ENCODE measurements at regions not wholly inside any gene's neighbourhood (a gene's known extent, or its start where the extent isn't known, plus 50 kb on each side); places are given as distances from the start of the nearest gene placed in this dataset.

- DNase-seq (ENCODE audit: low read depth): no peak
- H3K4me3 ChIP-seq (ENCODE audit: control insufficient read depth, low read depth, low read length): no peak overlapping the region
- TF ChIP-seq CTCF (IDR thresholded peaks at IDR 0.05; ENCODE audit: control insufficient read depth, insufficient read depth, low read depth, low read length, missing control alignments): no peak
Measured at GRCh38 chr9:20220286-20220685, 402.0 kb downstream of the MLLT3 start.

- DNase-seq (ENCODE audit: low read depth): no peak
- TF ChIP-seq CTCF (IDR thresholded peaks at IDR 0.05; ENCODE audit: control insufficient read depth, insufficient read depth, low read depth, low read length, missing control alignments): no peak
- H3K4me3 ChIP-seq (ENCODE audit: control insufficient read depth, low read depth, low read length): no peak overlapping the region
Measured at GRCh38 chr9:20219437-20219836, 402.9 kb downstream of the MLLT3 start.

- TF ChIP-seq CTCF (IDR thresholded peaks at IDR 0.05; ENCODE audit: control insufficient read depth, insufficient read depth, low read depth, low read length, missing control alignments): no peak
- no peak overlapping the region for H3K4me3 ChIP-seq (ENCODE audit: control insufficient read depth, low read depth, low read length)
- DNase-seq (ENCODE audit: low read depth): no peak
Measured at GRCh38 chr9:20217596-20217995, 404.7 kb downstream of the MLLT3 start.

GRCh38 chr9:20216438-20216837, 405.9 kb downstream of the MLLT3 start:
- no peak for TF ChIP-seq CTCF (IDR thresholded peaks at IDR 0.05; ENCODE audit: control insufficient read depth, insufficient read depth, low read depth, low read length, missing control alignments)
- no peak overlapping the region for H3K4me3 ChIP-seq (ENCODE audit: control insufficient read depth, low read depth, low read length)
- no peak for DNase-seq (ENCODE audit: low read depth)

GRCh38 chr9:20215552-20215951, 406.7 kb downstream of the MLLT3 start:
- no peak for DNase-seq (ENCODE audit: low read depth)
- no peak overlapping the region for H3K4me3 ChIP-seq (ENCODE audit: control insufficient read depth, low read depth, low read length)
- TF ChIP-seq CTCF (IDR thresholded peaks at IDR 0.05; ENCODE audit: control insufficient read depth, insufficient read depth, low read depth, low read length, missing control alignments): no peak

GRCh38 chr9:20212806-20213205, 409.5 kb downstream of the MLLT3 start:
- no peak for DNase-seq (ENCODE audit: low read depth)
- no peak for TF ChIP-seq CTCF (IDR thresholded peaks at IDR 0.05; ENCODE audit: control insufficient read depth, insufficient read depth, low read depth, low read length, missing control alignments)
- no peak overlapping the region for H3K4me3 ChIP-seq (ENCODE audit: control insufficient read depth, low read depth, low read length)

All from AG09309 (cell line).